Fibroblast of peridontal ligament (primary cell): ENCODE measurements at regions not wholly inside any gene's neighbourhood (a gene's known extent, or its start where the extent isn't known, plus 50 kb on each side); places are given as distances from the start of the nearest gene placed in this dataset.
"Not testable (repeated sequence)": the region's sequence is repeated elsewhere in the genome, so short reads cannot be mapped to it uniquely, and the experiment has no call there.

Experiments
- DNase-seq: peaks from one replicate; pipeline ENCODE4 v3.0.0-alpha.2; 2010; ENCODE audit errors: extremely low read depth

- DNase-seq, result no peak
These were observed 81.9 kb upstream of the ADPGK start for GRCh38 chr15:72865486-72865885.

GRCh38 chr15:72864681-72865080, 81.1 kb upstream of the ADPGK start:
- DNase-seq, result no peak

- DNase-seq, result no peak
These were observed 77.9 kb upstream of the ADPGK start for GRCh38 chr15:72861354-72861910.

- DNase-seq, result no peak
These were observed 76.2 kb upstream of the ADPGK start for GRCh38 chr15:72859757-72860145.

- DNase-seq, result no peak
These were observed 75.6 kb upstream of the ADPGK start for GRCh38 chr15:72859017-72859756.

DNA sequence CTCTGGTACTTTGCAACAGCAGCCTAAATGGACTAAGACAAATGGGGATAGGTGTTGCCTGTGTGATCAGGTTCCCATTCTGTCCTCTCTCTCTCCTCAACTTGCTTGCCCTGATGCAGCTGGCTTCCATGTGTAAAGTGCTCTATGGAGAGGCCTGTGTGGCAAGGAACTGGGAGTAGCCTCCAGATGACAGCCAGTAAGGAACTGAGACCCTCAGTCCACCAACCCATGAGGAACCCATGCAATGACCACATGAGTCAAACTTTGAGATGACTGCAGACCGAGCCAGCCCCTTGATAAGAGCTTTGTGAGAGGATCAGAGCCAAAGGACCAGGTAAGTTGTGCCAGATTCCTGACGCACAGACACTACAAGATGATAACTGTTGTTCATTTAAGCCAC, 74.6 kb upstream of the ADPGK start:
- no peak for DNase-seq

DNA sequence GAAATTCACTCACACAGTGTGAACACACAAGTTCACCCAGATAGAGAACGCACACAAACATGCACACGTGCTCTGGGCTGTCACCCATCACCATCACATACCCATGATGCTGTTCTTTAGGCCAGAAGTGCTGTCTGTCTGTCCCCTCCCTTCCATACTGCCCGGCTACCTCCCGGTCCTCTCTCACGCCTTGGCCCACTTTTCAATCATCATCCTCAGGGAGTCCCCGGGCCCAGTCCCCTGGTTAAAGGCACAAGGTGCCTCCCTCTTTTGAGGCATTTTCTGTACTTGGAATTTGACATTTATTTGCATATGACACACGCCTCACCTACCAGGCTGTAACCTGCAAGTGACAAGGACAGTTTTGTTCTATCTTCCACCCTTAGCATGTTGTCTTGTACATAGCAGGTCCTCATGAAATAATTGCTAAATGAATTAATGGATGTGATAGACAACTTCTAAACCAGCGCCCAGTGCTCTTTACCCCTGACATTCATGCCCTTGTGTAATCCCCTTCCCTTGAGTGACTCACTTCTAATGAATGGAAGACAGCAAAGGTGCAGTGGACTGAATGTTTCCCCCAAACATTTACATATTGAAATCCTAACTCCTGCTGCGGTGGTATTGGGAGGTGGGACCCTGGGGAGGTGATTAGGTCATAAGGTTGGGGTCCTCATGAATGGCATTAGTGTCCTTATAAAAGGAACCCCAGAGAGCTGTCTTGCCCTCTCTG, 73.9 kb upstream of the ADPGK start:
- no peak for DNase-seq

DNA sequence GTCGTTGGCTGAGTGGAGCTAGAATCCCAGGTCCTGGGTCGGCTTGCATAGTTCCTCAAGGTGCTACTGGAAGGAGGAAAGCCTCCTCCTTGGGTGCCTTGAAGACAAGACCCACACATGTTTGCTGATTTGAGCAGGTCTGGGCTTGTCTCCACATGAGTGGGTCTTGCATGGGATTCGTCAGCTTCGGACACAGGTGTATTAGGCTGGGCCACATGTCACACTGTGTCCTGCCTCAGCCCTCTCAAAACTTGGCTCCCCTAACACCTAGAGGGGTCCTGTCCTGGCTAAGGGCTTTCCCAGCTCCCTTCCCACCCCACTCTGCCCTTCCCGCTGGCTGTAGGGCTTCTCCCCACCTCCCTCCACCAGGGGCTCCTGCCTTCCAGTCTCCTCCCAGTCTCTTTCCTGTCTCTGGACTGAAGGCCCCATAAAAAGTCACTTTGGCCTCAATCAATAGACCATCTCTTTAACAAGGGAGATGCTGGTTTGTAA, 73.0 kb upstream of the ADPGK start:
- no peak for DNase-seq

DNA sequence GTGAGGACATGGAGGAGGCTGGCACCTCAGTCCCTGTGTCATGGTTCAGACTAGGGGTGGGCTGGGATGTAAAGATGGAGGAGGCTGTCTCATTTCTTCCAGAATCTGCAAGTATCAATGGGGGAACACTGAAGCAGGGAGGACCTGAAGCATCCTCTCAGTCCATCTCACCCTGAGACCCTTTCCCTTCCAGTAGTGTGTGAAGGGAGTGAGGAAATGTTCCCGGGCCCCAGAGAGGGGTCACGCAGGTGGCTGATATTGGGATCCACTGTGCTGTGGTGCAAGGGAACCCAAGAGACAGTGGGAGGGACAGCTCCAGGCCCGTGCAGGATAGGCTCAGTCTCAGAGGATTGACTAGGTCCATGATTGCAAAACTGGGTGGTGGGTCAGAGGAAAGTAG, 72.2 kb upstream of the ADPGK start:
- DNase-seq, result no peak

GRCh38 chr15:72852273-72852672, 68.7 kb upstream of the ADPGK start:
- peak; percentile 8 for DNase-seq

DNA sequence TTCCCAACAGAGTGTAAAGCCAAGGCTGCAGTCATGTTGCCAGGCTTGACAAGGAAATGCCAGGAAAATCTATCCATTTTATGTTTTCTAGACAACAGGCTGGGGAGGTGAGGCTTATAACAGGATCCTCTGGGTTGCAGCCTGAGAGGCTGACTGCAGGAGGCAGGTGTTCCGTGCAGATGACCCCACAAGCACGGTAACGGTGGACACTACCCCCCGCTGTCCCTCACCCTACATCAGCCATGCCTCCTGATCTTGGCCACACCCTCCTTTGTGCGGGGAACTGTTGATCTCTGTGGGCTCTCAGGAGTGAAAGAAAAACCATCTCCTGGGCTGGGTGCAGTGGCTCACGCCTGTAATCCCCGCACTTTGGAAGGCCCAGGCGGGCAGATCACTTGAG, 68.0 kb upstream of the ADPGK start:
- DNase-seq, result no peak

DNA sequence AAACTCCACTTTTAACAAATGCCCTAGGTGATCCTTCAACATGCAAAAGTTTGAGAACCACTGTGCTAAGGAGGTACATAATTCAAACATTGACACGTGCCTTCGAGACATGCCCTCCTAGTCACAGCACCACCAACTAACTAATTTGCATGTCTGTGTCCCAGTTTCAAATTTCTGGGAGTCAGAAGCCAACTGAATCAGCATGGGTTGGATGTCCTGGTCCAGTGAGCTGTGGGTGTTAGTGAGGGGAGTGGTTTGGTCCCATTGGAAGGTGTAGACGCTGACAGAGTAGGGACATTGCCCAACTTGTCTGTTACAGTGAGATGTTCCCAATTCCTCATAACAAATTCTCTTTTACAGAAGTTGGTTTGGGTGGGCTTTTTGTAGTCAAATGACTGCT, 67.3 kb upstream of the ADPGK start:
- DNase-seq, result no peak

GRCh38 chr15:72847806-72848205, 64.2 kb upstream of the ADPGK start:
- no peak for DNase-seq

- no peak for DNase-seq
These were observed 63.5 kb upstream of the ADPGK start for GRCh38 chr15:72847033-72847432.

DNA sequence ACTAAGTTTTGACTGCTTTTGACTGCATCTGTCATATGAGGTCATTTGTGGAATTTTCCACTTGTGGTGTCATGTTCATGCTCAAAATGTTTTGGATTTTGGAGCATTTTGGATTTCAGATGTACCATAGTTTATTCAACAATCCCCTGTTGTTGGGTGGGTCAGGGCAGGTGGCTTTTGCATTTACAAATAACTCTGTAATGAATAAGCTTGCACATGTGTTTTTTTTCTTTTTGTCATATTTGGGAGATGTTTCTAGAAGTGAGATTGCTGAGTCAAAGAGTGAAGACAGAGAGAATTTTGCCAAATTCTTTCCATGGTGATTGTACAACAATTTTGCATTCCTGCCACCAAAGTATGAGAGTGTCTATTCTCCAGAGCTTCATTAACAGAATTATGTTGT, 62.4 kb upstream of the ADPGK start:
- DNase-seq, result peak; percentile 8

DNA sequence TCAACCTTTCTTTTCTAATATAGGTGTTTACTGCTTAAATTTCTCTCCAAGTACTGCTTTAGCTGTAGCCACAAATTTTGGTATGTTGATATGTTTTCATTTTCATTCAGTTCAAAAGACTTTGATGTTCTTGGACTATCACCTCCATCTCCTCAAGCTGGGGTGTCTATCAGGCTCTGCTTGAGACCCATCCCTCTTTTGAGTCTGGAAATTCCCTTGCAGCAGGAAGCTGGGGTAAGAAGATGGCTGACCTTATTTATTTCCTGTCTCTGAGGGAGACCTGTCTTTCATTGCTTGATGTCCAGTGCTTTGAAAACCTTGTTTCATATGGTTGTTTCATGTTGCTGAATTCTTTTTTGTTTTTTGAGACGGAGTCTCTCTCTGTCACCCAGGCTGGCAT, 60.5 kb upstream of the ADPGK start:
- no peak for DNase-seq

GRCh38 chr15:72843340-72843739, 59.8 kb upstream of the ADPGK start:
- DNase-seq, result not testable (repeated sequence)

DNA sequence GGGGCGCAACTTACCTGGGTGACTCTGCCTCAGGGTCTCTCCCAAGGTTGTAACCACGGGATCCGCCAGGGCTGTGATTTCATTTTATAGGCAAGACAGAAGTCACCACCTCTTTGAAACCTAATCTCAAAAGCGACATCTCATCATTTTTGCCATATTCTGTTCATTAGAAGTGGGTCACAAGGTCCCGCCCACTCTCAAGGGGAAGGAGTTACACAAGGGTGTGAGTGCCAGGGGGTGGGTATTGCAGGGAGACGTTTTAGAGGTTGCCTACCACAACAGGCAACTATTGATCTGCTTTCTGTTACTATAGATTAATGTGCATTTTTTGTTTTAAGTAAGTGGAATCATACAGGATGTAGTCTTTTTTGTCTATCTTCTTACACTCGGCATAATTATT, 56.6 kb upstream of the ADPGK start:
- no peak for DNase-seq

GRCh38 chr15:72838311-72838731, 54.8 kb upstream of the ADPGK start:
- DNase-seq, result peak; percentile 43

DNA sequence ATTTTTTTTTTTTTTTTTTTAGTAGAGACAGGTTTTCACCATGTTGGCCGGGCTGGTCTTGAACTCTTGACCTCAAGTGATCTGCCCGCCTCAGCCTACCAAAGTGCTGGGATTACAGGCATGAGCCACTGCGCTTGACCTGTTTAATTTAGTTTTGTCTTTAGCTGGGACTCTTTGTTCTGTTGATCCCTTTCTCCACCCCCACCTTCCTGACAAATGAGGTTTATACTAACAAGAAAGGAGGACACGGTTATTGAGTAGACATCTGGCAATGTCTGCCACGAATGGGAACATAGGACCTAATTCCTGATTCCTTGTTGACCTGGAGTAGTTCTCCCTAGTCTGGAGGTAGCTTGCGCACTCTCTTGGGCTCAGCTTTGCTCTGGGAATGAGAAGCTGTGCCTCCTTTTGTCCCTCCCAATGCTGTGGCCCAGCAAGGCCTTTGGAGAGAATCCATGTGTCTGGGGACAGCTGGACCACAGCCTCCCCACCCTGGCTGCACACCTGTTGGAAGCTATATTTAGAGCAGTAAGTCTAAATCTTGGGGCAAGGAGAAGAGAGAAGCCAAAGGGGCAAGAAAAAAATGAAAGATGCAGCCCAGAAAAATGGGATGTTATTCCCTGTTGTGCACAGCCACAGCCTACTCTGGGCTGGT, 53.2 kb upstream of the ADPGK start:
- no peak for DNase-seq

DNA sequence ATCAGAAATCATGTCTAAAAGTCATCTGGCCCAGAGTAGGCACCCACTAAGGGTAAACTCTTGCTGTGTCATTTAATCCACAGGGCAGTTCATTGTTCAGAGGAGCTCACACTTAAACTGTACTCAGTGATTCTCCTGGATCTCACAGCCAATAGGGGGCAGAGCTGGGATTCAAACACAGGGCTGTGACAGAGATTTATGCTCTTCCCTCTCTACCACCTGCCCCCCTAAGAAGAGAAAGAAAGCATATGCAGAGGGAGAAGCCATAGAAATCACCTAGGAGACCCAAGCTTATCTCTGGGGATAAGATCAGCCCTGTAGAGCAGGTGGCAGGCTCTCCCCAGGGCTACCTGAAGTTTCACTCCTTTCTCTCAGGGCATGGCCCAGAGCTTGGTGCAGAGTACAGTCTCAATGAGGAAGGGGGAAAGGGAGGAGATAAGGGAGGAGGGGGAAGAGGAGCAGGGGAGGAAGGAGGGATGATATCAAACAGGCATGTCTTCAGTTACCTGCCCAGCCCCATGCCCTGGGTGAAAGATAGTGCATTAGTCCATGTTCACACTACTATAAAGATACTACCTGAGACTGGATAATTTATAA, 51.8 kb upstream of the ADPGK start:
- DNase-seq, result peak; percentile 15

DNA sequence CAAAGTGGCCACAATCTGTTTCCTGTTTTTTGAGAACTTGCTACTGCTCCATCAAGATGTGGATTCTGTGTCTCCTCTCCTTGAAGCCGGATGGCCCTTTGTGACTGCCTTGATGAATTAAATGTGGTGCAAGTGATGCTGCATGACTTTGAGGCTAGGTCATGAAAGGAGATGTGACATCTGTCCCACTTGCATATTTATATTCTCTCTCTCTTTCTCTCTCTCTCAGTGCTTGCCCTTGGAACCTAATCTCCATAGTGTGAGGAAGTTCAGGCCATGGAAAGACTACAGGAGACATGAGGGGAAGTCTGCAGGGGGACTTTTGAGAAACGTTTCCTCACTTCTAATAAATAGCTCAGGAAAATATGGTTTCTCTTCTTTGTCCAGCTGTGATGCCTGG, 50.0 kb upstream of the ADPGK start:
- DNase-seq, result no peak
